Tibial nerve (tissue), 4 donors: ENCODE measurements at regions not wholly inside any gene's neighbourhood (a gene's known extent, or its start where the extent isn't known, plus 50 kb on each side); places are given as distances from the start of the nearest gene placed in this dataset.

Experiments used
- DNase-seq, 2 donors: peaks; one replicate each; pipeline ENCODE4 v3.0.0-alpha.2; 2019; ENCODE audit warnings: low spot score in 2 of 2
- H3K27ac ChIP-seq, 4 donors: fragments of 200-600 bp; sonication (generic) in 3 of 4; one replicate each; pipeline ENCODE4 v1.5.1; 2017 to 2019; ENCODE audit warnings: mild to moderate bottlenecking in 1 of 4
- H3K27me3 ChIP-seq, 2 donors: fragments of 200-600 bp; sonication (generic) in 1 of 2; one replicate each; pipeline versions ENCODE4 v1.5.1 to v1.6.0; 2017 to 2019
- H3K36me3 ChIP-seq, 3 donors: fragments of 200-600 bp; sonication (generic); one replicate each; pipeline ENCODE4 v1.5.1; 2018 to 2019
- H3K4me1 ChIP-seq, 4 donors: fragments of 200-600 bp; sonication (generic) in 3 of 4; one replicate each; pipeline ENCODE4 v1.5.1; 2017 to 2019
- H3K4me3 ChIP-seq, 4 donors: fragments of 200-600 bp; sonication (generic) in 3 of 4; one replicate each; pipeline ENCODE4 v1.5.1; 2017 to 2019; ENCODE audit warnings: mild to moderate bottlenecking in 1 of 4, moderate library complexity in 1 of 4
- H3K9me3 ChIP-seq, 4 donors: fragments of 200-600 bp; sonication (generic) in 3 of 4; one replicate each; pipeline ENCODE4 v1.5.1; 2017 to 2019
- EP300 ChIP-seq, 2 donors: sonication (generic); formaldehyde crosslinking; IDR thresholded peaks; one replicate each; pipeline ENCODE4 v1.6.1; 2017; ENCODE audit warnings: antibody characterized with exemption in 2 of 2, mild to moderate bottlenecking in 1 of 2
- POLR2A ChIP-seq, 2 donors: fragments of 450-650 bp; IDR thresholded peaks; one replicate each; pipeline ENCODE4 v1.6.1; 2017; ENCODE audit warnings: antibody characterized with exemption in 2 of 2, mild to moderate bottlenecking in 2 of 2, moderate library complexity in 2 of 2
- WGBS, 2 donors: methylation state at CpG; one replicate each; pipeline ENCODE4 v1.1.5; 2018; 5-methylcytosine and 5-hydroxymethylcytosine counted together
- TF ChIP-seq, protein P1 (sequence below), 5 experiments: fragments of 200-600 bp in 3 of 5; fragments of 450-650 bp in 2 of 5; sonication (generic) in 3 of 5; IDR thresholded peaks; one replicate each; pipeline ENCODE4 v1.5.1; 2016 to 2019; ENCODE audit warnings: antibody characterized with exemption in 5 of 5, mild to moderate bottlenecking in 3 of 5, moderate library complexity in 2 of 5

DNA sequence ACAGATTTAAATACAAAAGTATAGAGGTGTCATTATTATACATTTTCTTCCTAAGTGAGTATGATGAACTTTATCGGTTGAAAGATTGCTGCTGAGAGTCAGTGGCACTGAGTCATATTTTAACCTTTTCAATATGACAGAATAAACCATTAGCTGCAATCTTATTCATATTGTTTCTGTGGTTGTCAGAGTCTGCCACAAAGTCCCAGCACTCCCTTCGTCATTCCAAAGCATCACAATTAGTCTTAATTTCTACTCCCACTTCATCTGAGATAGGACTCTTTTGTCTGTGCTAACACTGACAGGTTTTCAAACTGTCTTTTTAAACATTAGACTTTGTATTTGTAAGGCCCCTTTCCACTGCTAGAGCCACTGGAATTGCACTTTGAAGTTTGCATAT, 656.9 kb downstream of the MTRR start:
- H3K4me1 ChIP-seq, result no peaks in the 10 kb centered on the region
- no peaks in the 10 kb centered on the region for H3K9me3 ChIP-seq
- TF ChIP-seq POLR2A (IDR thresholded peaks at IDR 0.05) (no peak), EP300 (IDR thresholded peaks at IDR 0.05) (no peak)
- TF ChIP-seq, protein P1, sequence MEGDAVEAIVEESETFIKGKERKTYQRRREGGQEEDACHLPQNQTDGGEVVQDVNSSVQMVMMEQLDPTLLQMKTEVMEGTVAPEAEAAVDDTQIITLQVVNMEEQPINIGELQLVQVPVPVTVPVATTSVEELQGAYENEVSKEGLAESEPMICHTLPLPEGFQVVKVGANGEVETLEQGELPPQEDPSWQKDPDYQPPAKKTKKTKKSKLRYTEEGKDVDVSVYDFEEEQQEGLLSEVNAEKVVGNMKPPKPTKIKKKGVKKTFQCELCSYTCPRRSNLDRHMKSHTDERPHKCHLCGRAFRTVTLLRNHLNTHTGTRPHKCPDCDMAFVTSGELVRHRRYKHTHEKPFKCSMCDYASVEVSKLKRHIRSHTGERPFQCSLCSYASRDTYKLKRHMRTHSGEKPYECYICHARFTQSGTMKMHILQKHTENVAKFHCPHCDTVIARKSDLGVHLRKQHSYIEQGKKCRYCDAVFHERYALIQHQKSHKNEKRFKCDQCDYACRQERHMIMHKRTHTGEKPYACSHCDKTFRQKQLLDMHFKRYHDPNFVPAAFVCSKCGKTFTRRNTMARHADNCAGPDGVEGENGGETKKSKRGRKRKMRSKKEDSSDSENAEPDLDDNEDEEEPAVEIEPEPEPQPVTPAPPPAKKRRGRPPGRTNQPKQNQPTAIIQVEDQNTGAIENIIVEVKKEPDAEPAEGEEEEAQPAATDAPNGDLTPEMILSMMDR (IDR thresholded peaks at IDR 0.05), result no peak
- DNase-seq, result no peak
- H3K4me3 ChIP-seq, result no peak overlapping the region
- no peaks in the 10 kb centered on the region for H3K36me3 ChIP-seq
- 52 to 62% methylated on average over 2 of the region's 2 CpGs for WGBS, 2 donors
- no peak overlapping the region for H3K27ac ChIP-seq
- no peaks in the 10 kb centered on the region for H3K27me3 ChIP-seq

GRCh38 chr5:8528106-8528505, 659.2 kb downstream of the MTRR start:
- Histone ChIP-seq H3K4me1 (no peaks in the 10 kb centered on the region), H3K27me3 (no peaks in the 10 kb centered on the region), H3K4me3 (no peak overlapping the region), H3K27ac (no peak overlapping the region), H3K9me3 (no peaks in the 10 kb centered on the region), H3K36me3 (no peaks in the 10 kb centered on the region)
- no peak for TF ChIP-seq EP300 (IDR thresholded peaks at IDR 0.05)
- no peak for TF ChIP-seq POLR2A (IDR thresholded peaks at IDR 0.05)
- TF ChIP-seq, protein P1 (IDR thresholded peaks at IDR 0.05), result no peak
- 35 to 46% methylated on average over 4 of the region's 4 CpGs for WGBS, 2 donors
- DNase-seq, result no peak

- H3K9me3 ChIP-seq, result no peaks in the 10 kb centered on the region
- WGBS, 2 donors, result 38 to 47% methylated on average over 4 of the region's 4 CpGs
- no peak overlapping the region for H3K27ac ChIP-seq
- no peak overlapping the region for H3K4me3 ChIP-seq
- DNase-seq, result no peak
- no peaks in the 10 kb centered on the region for H3K4me1 ChIP-seq
- H3K27me3 ChIP-seq, result no peaks in the 10 kb centered on the region
- H3K36me3 ChIP-seq, result no peaks in the 10 kb centered on the region
- TF ChIP-seq EP300 (IDR thresholded peaks at IDR 0.05) (no peak), POLR2A (IDR thresholded peaks at IDR 0.05) (no peak)
- TF ChIP-seq, protein P1 (IDR thresholded peaks at IDR 0.05), result no peak
These were observed 669.9 kb downstream of the MTRR start for GRCh38 chr5:8538821-8539220.

- DNase-seq, result no peak
- no peaks in the 10 kb centered on the region for H3K36me3 ChIP-seq
- TF ChIP-seq POLR2A (IDR thresholded peaks at IDR 0.05) (no peak), EP300 (IDR thresholded peaks at IDR 0.05) (no peak)
- TF ChIP-seq, protein P1 (IDR thresholded peaks at IDR 0.05), result no peak
- WGBS, 2 donors, result 83 to 85% methylated on average over 2 of the region's 2 CpGs
- H3K27me3 ChIP-seq, result no peaks in the 10 kb centered on the region
- no peaks in the 10 kb centered on the region for H3K9me3 ChIP-seq
- no peak overlapping the region for H3K27ac ChIP-seq
- no peaks in the 10 kb centered on the region for H3K4me1 ChIP-seq
- no peak overlapping the region for H3K4me3 ChIP-seq
These were observed 671.4 kb downstream of the MTRR start for GRCh38 chr5:8540317-8540716.

DNA sequence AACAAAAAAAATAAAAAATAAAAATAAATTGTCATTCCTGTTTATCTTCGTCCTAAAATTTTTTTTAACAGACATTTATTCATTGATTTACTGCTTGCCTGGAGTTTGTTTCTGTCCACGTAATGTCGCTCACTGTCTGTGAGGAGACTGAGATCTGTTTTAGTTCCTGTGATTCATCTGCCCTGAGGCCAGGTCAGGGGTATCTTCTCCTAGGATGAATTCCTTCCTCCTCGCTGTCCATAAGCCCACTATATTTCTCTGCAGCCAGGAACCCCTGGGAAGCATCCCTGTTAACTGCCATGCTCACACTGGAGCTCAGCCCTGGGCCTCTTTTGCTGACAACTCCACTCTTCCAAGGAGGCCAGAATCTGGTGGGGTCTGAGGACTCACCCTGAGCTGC, 682.0 kb downstream of the MTRR start:
- Histone ChIP-seq H3K4me1 (no peaks in the 10 kb centered on the region), H3K27ac (no peak overlapping the region), H3K9me3 (peaks cover 0 to 19% (median 0%) of the 10 kb centered on the region in 4 donors), H3K27me3 (no peaks in the 10 kb centered on the region), H3K36me3 (no peaks in the 10 kb centered on the region), H3K4me3 (no peak overlapping the region)
- TF ChIP-seq POLR2A (IDR thresholded peaks at IDR 0.05) (no peak), EP300 (IDR thresholded peaks at IDR 0.05) (no peak)
- TF ChIP-seq, protein P1 (IDR thresholded peaks at IDR 0.05), result no peak
- DNase-seq, result no peak
- WGBS, 2 donors, result 57 to 69% methylated on average over 4 of the region's 4 CpGs
